ENCODE measurements at regions not wholly inside any gene's neighbourhood (a gene's known extent, or its start where the extent isn't known, plus 50 kb on each side); places are given as distances from the start of the nearest gene placed in this dataset.

- no peak for TF ChIP-seq EP300 (IDR thresholded peaks at IDR 0.05; ENCODE audit: borderline replicate concordance)
- no peak for TF ChIP-seq MAX (IDR thresholded peaks at IDR 0.05)
- TF ChIP-seq YY1 (IDR thresholded peaks at IDR 0.05; ENCODE audit: low read depth) = no peak
- no peak for TF ChIP-seq EGR1 (IDR thresholded peaks at IDR 0.05)
- TF ChIP-seq RAD21 (IDR thresholded peaks at IDR 0.05; ENCODE audit: low read depth) = no peak
- TF ChIP-seq, protein P1, sequence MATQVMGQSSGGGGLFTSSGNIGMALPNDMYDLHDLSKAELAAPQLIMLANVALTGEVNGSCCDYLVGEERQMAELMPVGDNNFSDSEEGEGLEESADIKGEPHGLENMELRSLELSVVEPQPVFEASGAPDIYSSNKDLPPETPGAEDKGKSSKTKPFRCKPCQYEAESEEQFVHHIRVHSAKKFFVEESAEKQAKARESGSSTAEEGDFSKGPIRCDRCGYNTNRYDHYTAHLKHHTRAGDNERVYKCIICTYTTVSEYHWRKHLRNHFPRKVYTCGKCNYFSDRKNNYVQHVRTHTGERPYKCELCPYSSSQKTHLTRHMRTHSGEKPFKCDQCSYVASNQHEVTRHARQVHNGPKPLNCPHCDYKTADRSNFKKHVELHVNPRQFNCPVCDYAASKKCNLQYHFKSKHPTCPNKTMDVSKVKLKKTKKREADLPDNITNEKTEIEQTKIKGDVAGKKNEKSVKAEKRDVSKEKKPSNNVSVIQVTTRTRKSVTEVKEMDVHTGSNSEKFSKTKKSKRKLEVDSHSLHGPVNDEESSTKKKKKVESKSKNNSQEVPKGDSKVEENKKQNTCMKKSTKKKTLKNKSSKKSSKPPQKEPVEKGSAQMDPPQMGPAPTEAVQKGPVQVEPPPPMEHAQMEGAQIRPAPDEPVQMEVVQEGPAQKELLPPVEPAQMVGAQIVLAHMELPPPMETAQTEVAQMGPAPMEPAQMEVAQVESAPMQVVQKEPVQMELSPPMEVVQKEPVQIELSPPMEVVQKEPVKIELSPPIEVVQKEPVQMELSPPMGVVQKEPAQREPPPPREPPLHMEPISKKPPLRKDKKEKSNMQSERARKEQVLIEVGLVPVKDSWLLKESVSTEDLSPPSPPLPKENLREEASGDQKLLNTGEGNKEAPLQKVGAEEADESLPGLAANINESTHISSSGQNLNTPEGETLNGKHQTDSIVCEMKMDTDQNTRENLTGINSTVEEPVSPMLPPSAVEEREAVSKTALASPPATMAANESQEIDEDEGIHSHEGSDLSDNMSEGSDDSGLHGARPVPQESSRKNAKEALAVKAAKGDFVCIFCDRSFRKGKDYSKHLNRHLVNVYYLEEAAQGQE (IDR thresholded peaks at IDR 0.05; ENCODE audit: low read depth) = no peak
- no peak for TF ChIP-seq CREB1 (IDR thresholded peaks at IDR 0.05; ENCODE audit: low read depth)
- no peak for TF ChIP-seq ZBTB7A (IDR thresholded peaks at IDR 0.05; ENCODE audit: low read depth)
- TF ChIP-seq TAF1 (IDR thresholded peaks at IDR 0.05; ENCODE audit: low read depth) = no peak
- TF ChIP-seq CEBPB (IDR thresholded peaks at IDR 0.05) = no peak
- no peak for TF ChIP-seq USF1 (IDR thresholded peaks at IDR 0.05)
- TF ChIP-seq NFIC (IDR thresholded peaks at IDR 0.05) = no peak
- TF ChIP-seq FOXM1 (IDR thresholded peaks at IDR 0.05; ENCODE audit: borderline replicate concordance, low read depth) = no peak
These were observed 231.7 kb downstream of the ZNF516 start for GRCh38 chr18:76263046-76264005.

All from Ishikawa (cell line).